Ovary (tissue), 3 donors: ENCODE measurements at regions not wholly inside any gene's neighbourhood (a gene's known extent, or its start where the extent isn't known, plus 50 kb on each side); places are given as distances from the start of the nearest gene placed in this dataset.

Experiments used
- EP300 ChIP-seq: sonication (generic); formaldehyde crosslinking; IDR thresholded peaks from one replicate; pipeline ENCODE4 v1.6.1; 2017; ENCODE audit warnings: antibody characterized with exemption
- POLR2A ChIP-seq: fragments of 450-650 bp; IDR thresholded peaks from one replicate; pipeline ENCODE4 v1.6.1; 2017; ENCODE audit warnings: antibody characterized with exemption, mild to moderate bottlenecking, moderate library complexity
- TF ChIP-seq, protein P1 (sequence below), 3 donors: fragments of 450-650 bp in 2 of 3; fragments of 200-600 bp in 1 of 3; IDR thresholded peaks; one replicate each; pipeline versions ENCODE4 v1.5.1 to v1.8.0; 2016 to 2022; ENCODE audit warnings: antibody characterized with exemption in 3 of 3, mild to moderate bottlenecking in 1 of 3
- donor health status: DM: no; HTN: no; CAD: no.

DNA sequence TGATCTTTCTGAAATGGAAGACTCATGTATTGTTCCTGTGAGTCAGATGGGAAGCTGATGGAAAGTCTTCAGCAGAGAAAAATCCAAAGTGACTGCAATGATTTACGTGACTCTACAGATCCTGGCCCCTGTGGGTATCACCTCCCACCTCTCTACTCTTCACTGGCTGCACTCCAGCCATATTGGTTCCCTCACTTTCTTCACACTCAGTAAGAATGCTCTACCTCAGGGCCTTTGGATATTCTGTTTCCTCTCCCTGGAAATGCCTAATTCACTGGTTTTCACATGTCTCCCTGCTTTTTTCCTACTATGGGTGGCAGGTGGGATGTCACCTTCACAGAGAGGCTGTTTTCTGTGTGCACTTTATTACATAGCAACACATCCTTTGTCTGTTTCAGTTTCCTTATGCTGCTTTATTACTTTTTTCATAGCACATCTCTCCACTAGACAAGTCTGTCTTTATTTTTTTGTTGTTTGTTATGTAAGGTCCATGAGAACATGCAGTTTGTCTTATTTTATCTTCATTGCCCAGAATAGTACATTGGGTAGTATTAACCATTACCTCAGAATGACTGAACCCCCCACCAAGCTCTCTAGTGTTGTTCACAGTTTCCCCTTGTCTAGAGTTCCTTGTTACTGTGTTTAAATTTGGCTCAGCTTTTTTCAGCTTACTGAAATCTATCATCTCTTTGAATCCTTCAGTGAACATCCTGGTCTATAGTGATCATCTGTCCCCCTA is 57.6 kb upstream of the CLNK start:
- TF ChIP-seq POLR2A (no peak), EP300 (no peak)
- TF ChIP-seq, protein P1, sequence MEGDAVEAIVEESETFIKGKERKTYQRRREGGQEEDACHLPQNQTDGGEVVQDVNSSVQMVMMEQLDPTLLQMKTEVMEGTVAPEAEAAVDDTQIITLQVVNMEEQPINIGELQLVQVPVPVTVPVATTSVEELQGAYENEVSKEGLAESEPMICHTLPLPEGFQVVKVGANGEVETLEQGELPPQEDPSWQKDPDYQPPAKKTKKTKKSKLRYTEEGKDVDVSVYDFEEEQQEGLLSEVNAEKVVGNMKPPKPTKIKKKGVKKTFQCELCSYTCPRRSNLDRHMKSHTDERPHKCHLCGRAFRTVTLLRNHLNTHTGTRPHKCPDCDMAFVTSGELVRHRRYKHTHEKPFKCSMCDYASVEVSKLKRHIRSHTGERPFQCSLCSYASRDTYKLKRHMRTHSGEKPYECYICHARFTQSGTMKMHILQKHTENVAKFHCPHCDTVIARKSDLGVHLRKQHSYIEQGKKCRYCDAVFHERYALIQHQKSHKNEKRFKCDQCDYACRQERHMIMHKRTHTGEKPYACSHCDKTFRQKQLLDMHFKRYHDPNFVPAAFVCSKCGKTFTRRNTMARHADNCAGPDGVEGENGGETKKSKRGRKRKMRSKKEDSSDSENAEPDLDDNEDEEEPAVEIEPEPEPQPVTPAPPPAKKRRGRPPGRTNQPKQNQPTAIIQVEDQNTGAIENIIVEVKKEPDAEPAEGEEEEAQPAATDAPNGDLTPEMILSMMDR (IDR thresholded peaks at IDR 0.05) = no peak
